ENCODE measurements at regions not wholly inside any gene's neighbourhood (a gene's known extent, or its start where the extent isn't known, plus 50 kb on each side); places are given as distances from the start of the nearest gene placed in this dataset.

DNA sequence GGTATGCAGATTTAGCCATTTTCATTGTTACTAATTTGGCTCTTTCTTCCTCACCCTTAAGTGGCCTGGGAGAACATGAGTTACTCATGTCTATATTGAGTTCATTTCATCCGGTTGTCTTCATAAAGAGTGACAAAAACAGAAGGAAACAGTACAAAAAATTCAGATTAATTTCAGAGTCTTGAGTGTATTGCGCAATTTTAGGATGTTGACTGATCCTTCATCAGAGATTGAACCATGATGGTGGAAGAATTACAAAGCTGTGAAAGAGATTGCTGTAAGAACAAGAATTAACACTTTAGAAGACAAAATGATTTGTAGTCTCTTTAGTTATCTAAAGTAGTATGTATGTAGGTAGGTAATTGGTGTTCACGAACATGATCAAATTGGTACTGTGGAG is 194.0 kb upstream of the PPP1R3A start:
- no peak for ATAC-seq
- Histone ChIP-seq H3K36me3 (ENCODE audit: insufficient read depth in 1 of 2, low read depth in 1 of 2) (no peaks in the 10 kb centered on the region), H3K27me3 (ENCODE audit: insufficient read depth in 3 of 3, low read length in 2 of 3) (no peaks in the 10 kb centered on the region), H3K4me1 (peaks cover 56% of the 10 kb centered on the region), H3K27ac (peak overlapping the region; percentile 24), H3K4me3 (no peak overlapping the region), H3K9me3 (no peaks in the 10 kb centered on the region)
- intact Hi-C loops (cut with DNase I), result no loop called here
- TF ChIP-seq CTCF (IDR thresholded peaks at IDR 0.05), result no peak
- no peak for DNase-seq
- 73 to 95% (median 82%) methylated on average over 3 of the region's 3 CpGs for WGBS, 3 donors

DNA sequence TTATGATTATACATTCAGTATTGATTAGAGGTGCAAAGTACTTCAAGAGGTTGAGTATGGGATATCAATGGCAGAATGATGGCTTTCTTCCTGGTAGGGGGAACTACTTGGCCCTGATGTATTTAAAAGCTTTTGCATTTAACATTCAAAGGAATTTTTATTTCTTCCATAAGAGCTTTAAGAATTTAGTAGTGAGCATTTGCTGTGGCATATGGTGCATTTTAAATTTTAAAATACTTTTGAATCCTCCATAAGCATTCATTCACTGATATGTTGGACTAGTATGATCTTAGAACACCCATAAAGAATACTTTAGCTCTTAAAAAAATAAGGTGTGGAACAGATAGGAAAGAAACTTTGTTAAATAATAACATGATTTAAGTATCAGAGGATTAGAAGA is 191.9 kb upstream of the PPP1R3A start:
- ATAC-seq (no peak), DNase-seq (no peak)
- Histone ChIP-seq H3K4me1 (peaks cover 58% of the 10 kb centered on the region), H3K27me3 (ENCODE audit: insufficient read depth in 3 of 3, low read length in 2 of 3) (no peaks in the 10 kb centered on the region), H3K36me3 (ENCODE audit: insufficient read depth in 1 of 2, low read depth in 1 of 2) (no peaks in the 10 kb centered on the region), H3K4me3 (no peak overlapping the region), H3K9me3 (no peaks in the 10 kb centered on the region), H3K27ac (no peak overlapping the region)
- no peak for TF ChIP-seq CTCF (IDR thresholded peaks at IDR 0.05)
- intact Hi-C loops (cut with DNase I), result no loop called here

- H3K4me3 ChIP-seq, result no peak overlapping the region
- peak overlapping the region; percentile 17 for H3K27ac ChIP-seq
- H3K4me1 ChIP-seq, result peaks cover 57% of the 10 kb centered on the region
- no peaks in the 10 kb centered on the region for H3K9me3 ChIP-seq
- no peaks in the 10 kb centered on the region for H3K36me3 ChIP-seq (ENCODE audit: insufficient read depth in 1 of 2, low read depth in 1 of 2)
- H3K27me3 ChIP-seq (ENCODE audit: insufficient read depth in 3 of 3, low read length in 2 of 3), result no peaks in the 10 kb centered on the region
- ATAC-seq (peak in 1 of 4 donors; percentile 19), DNase-seq (no peak)
- TF ChIP-seq CTCF (IDR thresholded peaks at IDR 0.05), result no peak
- intact Hi-C loops (cut with DNase I), result no loop called here
Observed at GRCh38 chr7:114109721-114110120, 190.9 kb upstream of the PPP1R3A start.

GRCh38 chr7:114109304-114109703 is 190.5 kb upstream of the PPP1R3A start:
- 96 to 100% (median 96%) methylated on average over 1 of the region's 1 CpG for WGBS, 3 donors
- intact Hi-C loops (cut with DNase I), result no loop called here
- ATAC-seq (no peak), DNase-seq (no peak)
- Histone ChIP-seq H3K9me3 (no peaks in the 10 kb centered on the region), H3K4me3 (no peak overlapping the region), H3K4me1 (peaks cover 57% of the 10 kb centered on the region), H3K27ac (peak overlapping the region; percentile 17), H3K27me3 (ENCODE audit: insufficient read depth in 3 of 3, low read length in 2 of 3) (no peaks in the 10 kb centered on the region), H3K36me3 (ENCODE audit: insufficient read depth in 1 of 2, low read depth in 1 of 2) (no peaks in the 10 kb centered on the region)
- no peak for TF ChIP-seq CTCF (IDR thresholded peaks at IDR 0.05)

DNA sequence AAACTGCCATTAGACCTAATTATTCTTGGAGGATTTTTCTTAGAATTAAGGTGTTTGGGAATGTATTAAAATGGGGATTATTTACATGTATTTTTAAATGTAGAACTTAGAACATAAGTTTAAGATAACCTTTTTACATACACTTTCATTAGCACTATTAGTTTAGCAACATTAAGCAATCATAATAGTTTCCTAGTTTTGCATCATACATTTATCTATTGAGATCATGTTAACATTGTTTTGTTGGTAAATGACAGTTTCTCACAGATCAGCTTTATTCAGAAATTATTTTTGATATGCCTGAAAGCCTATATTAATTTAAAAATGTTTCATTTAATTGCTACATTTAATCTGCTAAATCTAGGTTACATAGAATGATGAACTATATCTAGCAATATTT is 189.7 kb upstream of the PPP1R3A start:
- H3K4me3 ChIP-seq, result no peak overlapping the region
- no peaks in the 10 kb centered on the region for H3K27me3 ChIP-seq (ENCODE audit: insufficient read depth in 3 of 3, low read length in 2 of 3)
- no peaks in the 10 kb centered on the region for H3K36me3 ChIP-seq (ENCODE audit: insufficient read depth in 1 of 2, low read depth in 1 of 2)
- ATAC-seq, result no peak
- no peak for TF ChIP-seq CTCF (IDR thresholded peaks at IDR 0.05)
- peaks cover 65% of the 10 kb centered on the region for H3K4me1 ChIP-seq
- H3K27ac ChIP-seq, result no peak overlapping the region
- no peaks in the 10 kb centered on the region for H3K9me3 ChIP-seq
- DNase-seq, result no peak
- intact Hi-C loops (cut with DNase I), result no loop called here

Data from psoas muscle (tissue), 7 donors.